DMS79 (cell line): ENCODE measurements at regions not wholly inside any gene's neighbourhood (a gene's known extent, or its start where the extent isn't known, plus 50 kb on each side); places are given as distances from the start of the nearest gene placed in this dataset.

Experiments
- DNase-seq: peaks from one replicate; lab custom pipeline; 2025; lab: John Stamatoyannopoulos, UW

DNA sequence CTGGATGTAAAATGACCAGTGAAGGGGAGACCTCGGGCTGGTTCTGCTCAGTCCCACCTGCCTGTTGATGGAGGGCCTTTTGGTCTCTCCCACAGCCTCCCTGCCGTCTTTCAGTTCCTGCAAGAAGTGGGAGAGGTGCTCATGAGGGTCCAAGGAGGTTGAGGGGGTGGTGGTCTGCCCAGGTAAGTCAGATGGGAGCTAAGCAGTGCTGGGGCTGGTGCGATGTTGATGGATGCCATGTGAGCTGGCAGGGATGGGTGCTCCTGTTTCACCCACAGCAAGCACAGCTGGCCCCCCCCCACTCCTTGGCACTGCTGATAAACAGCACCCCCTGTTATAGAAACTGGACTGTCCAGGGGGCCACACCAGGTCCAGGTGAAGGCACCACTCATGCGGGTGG, 145.6 kb downstream of the NSG2 start:
- no peak for DNase-seq

DNA sequence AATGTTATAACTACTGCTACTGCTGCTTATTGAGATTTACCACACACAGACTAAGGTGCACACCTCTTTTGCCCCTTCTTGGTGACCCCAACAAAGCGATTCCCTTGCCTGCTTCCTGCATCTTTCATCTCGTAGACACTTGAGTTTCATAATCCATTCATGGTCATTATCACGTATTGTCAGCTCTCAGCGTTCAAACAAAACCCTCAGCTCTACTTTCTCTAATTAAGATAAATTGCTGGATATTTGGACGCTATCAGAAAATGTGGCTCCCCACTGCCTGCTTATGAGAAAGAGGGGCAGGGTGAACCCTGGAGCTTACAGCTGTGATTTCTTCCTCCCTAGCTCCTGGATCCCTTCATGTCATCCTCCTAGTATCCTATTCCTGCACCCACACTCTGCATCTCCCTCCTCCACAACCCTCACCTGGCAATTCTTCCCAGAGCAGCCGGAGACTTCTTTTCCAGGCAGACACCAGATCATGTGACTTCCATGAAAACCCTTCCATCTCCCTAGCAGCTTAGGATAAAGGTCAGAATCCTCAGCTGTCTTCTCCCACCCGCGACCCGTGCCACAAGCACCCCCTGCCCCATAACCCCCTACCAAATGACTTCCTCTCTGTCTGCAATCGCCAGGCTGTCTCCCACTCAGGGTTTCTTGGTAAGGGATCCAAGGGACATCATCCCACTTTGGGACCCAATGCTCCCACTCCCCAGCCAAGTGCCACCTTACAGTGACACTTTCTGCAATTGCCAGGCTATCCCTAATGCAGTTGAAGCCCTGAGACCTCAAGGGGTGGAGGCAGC, 146.5 kb downstream of the NSG2 start:
- DNase-seq: no peak

DNA sequence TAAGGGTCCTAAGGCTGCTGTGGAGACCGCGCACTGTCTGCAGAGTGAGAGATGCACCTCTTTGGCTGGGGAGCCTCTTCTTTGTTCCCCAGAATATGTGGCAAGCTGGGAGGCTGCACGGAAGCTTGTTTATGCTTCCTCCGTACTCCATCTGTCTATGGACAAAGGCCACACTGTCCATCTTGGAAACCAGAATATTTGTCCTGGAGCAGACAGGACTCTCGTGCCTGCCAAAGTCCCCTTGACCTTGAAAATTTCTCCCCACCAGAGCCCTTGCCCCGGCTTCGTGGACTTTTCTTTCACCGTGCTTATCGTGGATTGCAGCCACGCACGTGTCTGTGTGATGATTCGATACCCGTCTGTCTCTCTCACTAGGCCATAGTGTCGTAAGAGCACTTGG, 147.4 kb downstream of the NSG2 start:
- no peak for DNase-seq

DNA sequence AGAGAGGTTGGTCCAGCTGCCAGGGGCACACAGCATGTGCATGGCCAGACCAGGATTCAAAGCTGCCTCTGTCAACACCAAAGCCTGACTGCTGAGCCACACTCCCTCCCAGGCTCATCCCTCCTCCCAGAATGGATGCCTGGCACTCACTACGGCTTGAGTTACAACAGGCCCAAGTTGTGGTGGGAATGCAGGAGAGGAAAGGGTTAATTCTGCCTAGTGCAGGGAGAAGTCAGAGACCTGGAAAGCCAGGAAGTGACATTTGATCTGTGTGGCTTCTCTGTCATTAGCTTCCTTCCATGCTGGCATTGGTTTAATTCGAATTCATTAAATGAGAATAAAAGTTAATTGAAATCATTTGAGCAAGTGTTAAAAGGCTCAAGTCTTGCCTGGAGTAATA, 150.0 kb downstream of the NSG2 start:
- DNase-seq: no peak

DNA sequence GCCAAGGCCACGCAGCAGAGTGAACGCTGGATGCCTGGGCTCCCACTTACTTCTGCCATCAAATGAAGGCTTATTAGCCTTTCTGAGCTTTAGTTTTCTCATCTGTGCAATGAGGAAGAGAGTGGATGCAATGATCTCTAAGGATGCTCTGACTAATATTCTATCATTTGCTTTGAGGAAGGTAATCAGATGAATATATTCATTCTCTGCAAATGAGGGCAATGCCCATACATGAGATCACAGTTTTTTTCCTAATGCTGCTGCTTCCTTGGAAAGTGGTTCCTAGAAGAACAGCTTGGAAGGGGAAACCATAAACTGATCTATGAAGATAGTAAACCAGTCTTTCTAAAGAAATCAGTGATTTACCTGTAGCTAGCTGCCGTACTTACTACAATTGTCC, 152.4 kb downstream of the NSG2 start:
- DNase-seq: no peak

GRCh38 chr5:174198541-174198940, 153.0 kb downstream of the NSG2 start:
- no peak for DNase-seq

GRCh38 chr5:174202996-174203395, 157.5 kb downstream of the NSG2 start:
- no peak for DNase-seq

DNA sequence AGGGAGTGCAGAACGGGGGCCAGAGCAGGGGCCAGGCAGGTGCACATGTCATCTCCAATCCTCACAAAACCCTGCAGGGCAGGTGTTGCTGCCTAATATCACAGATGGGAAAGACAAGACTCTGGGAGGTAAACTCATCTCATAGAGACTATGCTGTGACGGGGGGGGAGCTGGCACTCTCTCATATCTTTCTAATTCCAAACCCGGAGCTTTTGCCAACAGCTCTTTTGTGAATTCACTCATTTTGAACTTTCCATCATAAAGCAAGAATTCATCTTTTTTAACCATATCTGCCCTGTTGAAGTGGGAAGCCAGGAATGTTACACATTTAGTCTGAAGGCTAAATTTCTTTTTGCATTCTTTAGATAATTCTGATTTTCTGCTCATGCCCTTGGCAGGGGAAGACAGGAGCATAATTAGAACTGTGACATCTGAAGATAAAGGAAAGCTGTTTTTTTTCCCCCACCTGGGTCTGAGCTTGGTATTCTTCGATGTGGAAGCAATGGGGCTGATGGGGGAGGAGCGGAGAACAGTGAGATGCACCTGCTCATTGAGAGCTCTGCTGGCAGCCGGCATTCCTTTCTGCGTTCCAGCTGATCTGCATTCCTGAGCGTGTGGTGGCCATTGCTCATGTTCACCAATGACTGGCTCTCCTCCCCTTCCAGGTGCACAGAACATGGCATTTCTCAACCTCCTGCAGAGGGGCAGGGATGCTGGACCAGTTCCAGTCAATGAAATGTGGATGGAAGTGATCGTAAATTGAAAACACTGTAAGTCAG, 159.2 kb downstream of the NSG2 start:
- peak; percentile 18 for DNase-seq

DNA sequence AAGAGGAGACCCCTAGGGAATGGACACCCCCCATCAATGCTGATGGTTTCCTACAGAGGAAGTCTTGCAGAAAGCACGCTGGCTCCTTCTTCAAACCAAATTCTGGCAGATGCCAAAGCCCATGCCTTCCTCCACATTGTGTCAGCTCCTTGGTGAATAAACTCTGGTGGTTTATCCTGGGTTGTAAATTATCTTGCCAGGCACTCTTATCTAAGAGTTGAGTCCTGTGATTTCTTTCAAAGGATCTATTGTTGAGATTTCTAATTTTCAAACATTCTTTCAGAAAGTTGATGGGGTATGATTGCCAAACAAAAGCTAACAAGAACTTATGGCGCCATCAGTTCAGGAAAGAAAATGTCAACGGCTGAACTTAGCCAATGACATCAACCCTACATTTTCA, 160.4 kb downstream of the NSG2 start:
- DNase-seq: no peak

DNA sequence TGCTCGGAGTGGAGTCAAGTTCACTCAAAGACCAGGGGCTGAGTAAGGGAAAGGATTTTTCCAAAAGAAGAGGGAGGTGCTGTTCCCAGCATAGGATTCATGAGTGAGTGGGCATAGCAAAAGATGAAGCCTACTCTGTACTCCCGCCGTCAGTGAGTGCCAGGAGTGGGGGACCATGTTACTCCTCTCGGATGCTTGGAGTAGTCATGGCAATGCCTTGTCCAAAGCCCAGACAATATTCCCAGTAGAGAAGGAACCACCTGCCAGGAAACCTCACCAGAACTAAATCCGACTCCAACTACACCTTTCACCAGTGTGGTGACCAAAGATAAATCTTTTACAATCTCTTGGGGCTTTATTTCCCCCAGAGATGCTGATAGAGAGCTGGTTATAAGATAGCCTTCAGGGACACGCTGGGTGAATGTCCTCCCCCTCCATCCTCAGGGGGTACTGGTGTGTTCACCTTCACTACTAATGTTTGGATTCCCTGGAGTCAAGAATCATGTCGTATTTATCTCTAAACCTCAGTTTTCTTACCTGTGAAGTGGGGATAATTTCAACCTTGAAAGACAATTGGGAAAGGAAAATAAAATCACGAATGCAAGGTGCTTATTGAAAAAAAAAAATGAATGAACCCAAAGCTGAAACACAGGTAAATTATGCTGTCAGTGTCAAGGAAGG, 165.2 kb downstream of the NSG2 start:
- no peak for DNase-seq

DNA sequence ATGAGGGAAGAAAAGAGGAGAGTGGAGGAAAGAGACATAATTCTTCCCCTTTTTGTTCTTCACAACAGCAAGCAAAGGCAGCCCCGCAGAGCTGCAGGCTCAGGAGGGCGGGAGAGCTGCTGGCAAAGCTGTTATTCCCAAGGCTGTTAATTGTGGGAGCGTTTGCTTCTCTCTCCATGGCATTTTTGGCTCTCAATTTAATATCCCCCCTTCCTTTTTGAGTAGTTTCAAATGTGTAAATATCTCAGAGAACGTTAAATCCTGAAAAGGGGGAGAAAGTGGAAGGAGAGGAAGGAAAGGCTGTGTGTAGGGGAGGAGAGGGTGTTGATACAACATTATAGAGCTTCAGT, 165.7 kb downstream of the NSG2 start:
- no peak for DNase-seq

DNA sequence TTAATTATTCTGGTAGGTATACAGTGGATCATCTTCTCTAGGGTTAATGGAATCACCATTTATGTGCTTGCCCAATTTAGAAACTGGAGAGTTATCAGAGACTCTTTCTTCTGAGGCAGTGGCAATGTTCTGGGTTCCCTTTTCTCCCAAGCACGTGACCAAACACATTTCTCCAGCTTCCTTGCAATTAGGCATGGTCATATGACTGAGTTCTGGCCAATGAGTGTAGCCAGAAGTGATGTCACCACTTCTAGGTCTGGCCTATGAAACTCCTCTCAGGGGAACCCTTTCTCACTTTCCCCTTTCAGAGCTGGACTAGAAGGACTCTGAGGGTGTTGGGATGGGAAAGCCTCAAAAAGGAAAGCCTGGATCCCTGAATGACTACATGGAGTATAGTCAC, 172.0 kb downstream of the NSG2 start:
- no peak for DNase-seq

GRCh38 chr5:174218162-174218561, 172.7 kb downstream of the NSG2 start:
- no peak for DNase-seq

DNA sequence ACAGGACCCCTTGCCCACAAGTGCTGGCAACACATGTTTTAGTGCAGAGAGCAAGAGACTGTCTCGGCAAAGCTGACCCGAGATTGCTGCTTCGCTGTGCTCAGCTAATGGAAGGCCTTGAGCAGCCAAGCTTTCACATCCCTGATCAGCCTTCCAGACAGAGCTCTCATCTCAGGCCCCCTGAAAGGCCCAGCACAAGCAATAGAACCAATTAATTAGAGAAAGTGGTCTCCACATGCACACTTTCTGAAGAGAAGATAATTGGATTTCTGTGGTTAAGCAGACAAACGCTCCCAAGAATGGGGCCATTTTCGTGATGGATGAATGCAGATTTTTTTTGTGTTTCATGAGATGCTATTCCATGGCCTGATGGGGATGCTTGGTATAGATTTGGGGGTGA, 174.9 kb downstream of the NSG2 start:
- no peak for DNase-seq

DNA sequence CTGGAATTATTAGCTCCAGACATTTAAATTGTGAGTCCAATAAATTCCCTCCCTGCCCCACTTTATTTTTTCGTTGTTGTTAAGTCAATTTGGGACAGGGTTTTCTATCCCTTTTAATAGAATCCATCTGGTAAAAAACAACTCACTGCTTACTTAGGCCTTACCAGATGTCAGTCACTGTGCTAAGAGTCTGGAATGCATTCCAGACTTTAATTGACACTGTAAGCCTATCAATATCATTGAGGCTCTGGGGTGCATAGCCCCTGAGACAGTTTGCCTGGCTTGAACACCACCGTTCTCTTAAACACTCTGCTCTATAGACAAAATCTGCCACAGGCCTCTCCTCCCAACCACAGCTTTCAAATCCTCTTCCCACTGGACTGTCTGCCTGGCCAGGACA, 175.9 kb downstream of the NSG2 start:
- DNase-seq: no peak

- no peak for DNase-seq
Measured at GRCh38 chr5:174221946-174222345, 176.4 kb downstream of the NSG2 start.

DNA sequence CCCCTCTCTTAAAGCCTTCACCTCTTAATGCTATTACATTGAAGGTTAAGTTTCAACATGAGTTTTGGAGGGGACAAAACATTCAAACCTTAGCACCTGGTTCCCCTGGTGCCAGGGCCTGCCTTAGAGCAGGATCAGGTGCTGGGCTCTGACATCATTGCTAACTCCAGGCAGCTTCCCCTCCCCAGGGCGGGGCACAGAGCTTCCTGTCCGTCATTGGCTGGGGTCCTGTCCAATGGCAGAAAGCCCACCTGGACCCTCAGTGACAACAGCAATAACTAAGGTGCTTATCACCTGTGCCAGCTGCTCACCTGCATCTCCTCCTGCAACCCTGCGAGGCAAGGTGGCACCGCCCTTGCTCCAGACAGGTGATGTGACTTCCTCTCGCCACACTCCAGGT, 177.4 kb downstream of the NSG2 start:
- DNase-seq: no peak

DNA sequence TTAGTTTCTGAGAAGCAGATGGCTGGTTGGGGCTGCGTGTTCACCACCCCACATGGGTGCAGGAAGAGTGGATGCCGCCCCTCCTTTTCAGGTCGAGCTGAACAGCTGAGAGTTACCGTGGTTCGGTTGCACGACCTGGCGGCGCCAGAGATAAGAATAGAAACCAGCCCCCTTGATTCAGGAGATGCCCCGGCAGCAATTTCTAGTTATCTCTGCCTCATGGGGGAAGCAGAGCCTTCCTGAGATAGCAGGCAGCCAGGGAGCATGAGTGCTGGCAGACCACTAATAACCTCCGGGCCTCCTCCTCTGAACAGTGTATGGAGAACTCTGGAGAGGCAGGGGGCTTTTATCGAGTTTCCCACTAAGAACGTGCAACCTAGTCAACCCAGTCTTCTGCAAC, 177.8 kb downstream of the NSG2 start:
- DNase-seq: no peak

- DNase-seq: no peak
Measured at GRCh38 chr5:174229068-174229467, 183.6 kb downstream of the NSG2 start.

- no peak for DNase-seq
Measured at GRCh38 chr5:174229514-174230370, 184.2 kb downstream of the NSG2 start.

GRCh38 chr5:174231956-174232487, 186.5 kb downstream of the NSG2 start:
- no peak for DNase-seq

GRCh38 chr5:174234388-174234787, 188.9 kb downstream of the NSG2 start:
- DNase-seq: no peak
